ENCODE measurements at regions not wholly inside any gene's neighbourhood (a gene's known extent, or its start where the extent isn't known, plus 50 kb on each side); places are given as distances from the start of the nearest gene placed in this dataset.

DNA sequence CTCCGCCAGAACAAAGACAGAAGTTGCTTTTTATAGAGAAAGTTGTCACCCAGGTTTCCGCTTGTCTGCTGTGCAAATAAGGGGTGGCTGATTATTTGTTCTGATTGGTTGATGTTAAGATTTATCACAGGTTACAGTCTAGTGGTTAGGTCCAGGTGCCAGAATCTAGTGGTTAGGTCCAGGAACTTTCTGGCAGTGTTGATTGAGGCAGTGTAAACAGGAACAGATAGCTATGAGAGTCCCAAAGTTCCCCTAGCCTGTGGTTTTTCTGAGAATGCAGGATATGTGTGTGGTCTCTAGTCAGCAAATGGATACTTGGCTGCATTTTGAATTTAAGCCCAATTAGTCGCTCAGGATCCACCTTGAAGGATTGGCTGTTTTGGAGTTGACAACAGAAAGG is 148.0 kb downstream of the TMEM200A start:
- H3K4me3 ChIP-seq (replicated peaks; ENCODE audit: low read depth, low read length) = no peak overlapping the region
- no peaks in the 10 kb centered on the region for H3K36me3 ChIP-seq (ENCODE audit: control insufficient read depth, insufficient read depth, low read length)
- no peak for TF ChIP-seq CTCF (IDR thresholded peaks at IDR 0.05; ENCODE audit: insufficient read depth, low read length, poor library complexity, severe bottlenecking)
- H3K27me3 ChIP-seq (replicated peaks; ENCODE audit: control insufficient read depth, insufficient read depth, low read length) = no peaks in the 10 kb centered on the region
- no peak for DNase-seq (ENCODE audit: extremely low read depth, insufficient read length)

DNA sequence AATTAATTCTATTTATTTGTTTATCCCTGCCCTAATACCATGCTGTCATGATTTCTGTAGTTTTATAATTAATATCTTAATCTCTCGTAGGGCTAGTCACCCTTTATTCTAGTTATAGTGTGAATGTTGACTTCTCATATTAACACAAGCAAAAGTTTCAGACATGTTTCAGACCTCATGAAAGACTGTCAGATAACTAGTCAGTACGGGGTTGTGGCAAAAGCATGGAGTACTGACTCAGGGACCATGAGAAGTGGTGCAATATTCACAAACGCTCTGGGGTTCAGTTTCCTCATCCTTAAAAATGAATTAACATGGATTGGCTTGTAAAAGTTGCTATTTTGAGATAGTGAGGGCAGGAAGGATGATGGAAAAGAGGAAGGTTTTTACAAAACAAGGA is 148.9 kb downstream of the TMEM200A start:
- no peaks in the 10 kb centered on the region for H3K36me3 ChIP-seq (ENCODE audit: control insufficient read depth, insufficient read depth, low read length)
- no peaks in the 10 kb centered on the region for H3K27me3 ChIP-seq (replicated peaks; ENCODE audit: control insufficient read depth, insufficient read depth, low read length)
- DNase-seq (ENCODE audit: extremely low read depth, insufficient read length) = no peak
- H3K4me3 ChIP-seq (replicated peaks; ENCODE audit: low read depth, low read length) = no peak overlapping the region
- TF ChIP-seq CTCF (IDR thresholded peaks at IDR 0.05; ENCODE audit: insufficient read depth, low read length, poor library complexity, severe bottlenecking) = no peak

DNA sequence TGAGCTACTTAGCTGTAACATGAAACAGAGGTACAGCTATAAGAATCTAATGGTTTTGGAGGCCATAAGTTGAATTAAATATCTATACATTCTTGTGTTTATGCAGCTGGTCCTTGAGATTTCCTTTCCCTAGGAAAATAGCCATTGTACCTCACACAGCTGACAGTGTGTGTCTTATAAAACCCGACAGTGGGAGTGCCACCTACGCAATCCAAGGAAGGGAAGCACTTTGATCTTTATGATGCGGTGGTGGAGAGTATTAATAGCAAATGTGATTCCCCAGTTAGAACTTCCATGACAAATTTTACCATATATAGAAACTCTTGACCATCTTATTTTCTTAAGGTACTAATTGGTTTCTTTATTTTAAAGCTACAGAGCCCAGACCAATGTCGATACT is 149.5 kb downstream of the TMEM200A start:
- Histone ChIP-seq H3K36me3 (ENCODE audit: control insufficient read depth, insufficient read depth, low read length) (no peaks in the 10 kb centered on the region), H3K4me3 (replicated peaks; ENCODE audit: low read depth, low read length) (no peak overlapping the region), H3K27me3 (replicated peaks; ENCODE audit: control insufficient read depth, insufficient read depth, low read length) (no peaks in the 10 kb centered on the region)
- no peak for TF ChIP-seq CTCF (IDR thresholded peaks at IDR 0.05; ENCODE audit: insufficient read depth, low read length, poor library complexity, severe bottlenecking)
- no peak for DNase-seq (ENCODE audit: extremely low read depth, insufficient read length)

GRCh38 chr6:130516604-130517003 is 150.8 kb downstream of the TMEM200A start:
- Histone ChIP-seq H3K36me3 (ENCODE audit: control insufficient read depth, insufficient read depth, low read length) (no peaks in the 10 kb centered on the region), H3K27me3 (replicated peaks; ENCODE audit: control insufficient read depth, insufficient read depth, low read length) (no peaks in the 10 kb centered on the region), H3K4me3 (replicated peaks; ENCODE audit: low read depth, low read length) (no peak overlapping the region)
- no peak for DNase-seq (ENCODE audit: extremely low read depth, insufficient read length)
- TF ChIP-seq CTCF (IDR thresholded peaks at IDR 0.05; ENCODE audit: insufficient read depth, low read length, poor library complexity, severe bottlenecking) = no peak

DNA sequence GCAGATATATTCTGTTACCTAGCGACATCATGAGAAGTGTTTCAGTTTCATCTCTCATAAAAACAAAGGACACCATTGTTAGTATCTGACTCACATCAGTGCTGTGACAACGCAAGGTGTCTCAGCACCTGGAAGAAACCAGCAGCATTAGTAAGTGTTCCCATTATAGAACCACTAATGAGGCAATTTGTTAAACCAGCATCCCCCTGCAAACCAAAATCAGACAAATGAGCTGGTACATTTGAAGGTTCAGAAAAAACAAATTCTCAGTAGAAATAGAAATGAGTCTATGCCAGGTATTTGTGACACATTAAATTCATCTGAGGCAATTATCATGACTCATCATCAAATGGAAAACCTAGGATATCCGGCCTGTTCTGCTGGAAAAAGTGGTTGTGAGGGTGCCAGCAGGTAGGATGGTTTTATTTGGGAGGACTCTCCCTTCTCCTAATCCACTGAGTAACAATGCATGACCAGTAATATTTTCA is 151.7 kb downstream of the TMEM200A start:
- Histone ChIP-seq H3K27me3 (replicated peaks; ENCODE audit: control insufficient read depth, insufficient read depth, low read length) (no peaks in the 10 kb centered on the region), H3K36me3 (ENCODE audit: control insufficient read depth, insufficient read depth, low read length) (no peaks in the 10 kb centered on the region), H3K4me3 (replicated peaks; ENCODE audit: low read depth, low read length) (no peak overlapping the region)
- no peak for TF ChIP-seq CTCF (IDR thresholded peaks at IDR 0.05; ENCODE audit: insufficient read depth, low read length, poor library complexity, severe bottlenecking)
- DNase-seq (ENCODE audit: extremely low read depth, insufficient read length) = peak; percentile 64

GRCh38 chr6:130518588-130518987 is 152.8 kb downstream of the TMEM200A start:
- TF ChIP-seq CTCF (IDR thresholded peaks at IDR 0.05; ENCODE audit: insufficient read depth, low read length, poor library complexity, severe bottlenecking) = no peak
- no peaks in the 10 kb centered on the region for H3K27me3 ChIP-seq (replicated peaks; ENCODE audit: control insufficient read depth, insufficient read depth, low read length)
- peak; percentile 40 for DNase-seq (ENCODE audit: extremely low read depth, insufficient read length)
- no peaks in the 10 kb centered on the region for H3K36me3 ChIP-seq (ENCODE audit: control insufficient read depth, insufficient read depth, low read length)
- H3K4me3 ChIP-seq (replicated peaks; ENCODE audit: low read depth, low read length) = no peak overlapping the region
